ENCODE measurements at regions not wholly inside any gene's neighbourhood (a gene's known extent, or its start where the extent isn't known, plus 50 kb on each side); places are given as distances from the start of the nearest gene placed in this dataset.
"Not testable (repeated sequence)": the region's sequence is repeated elsewhere in the genome, so short reads cannot be mapped to it uniquely, and the experiment has no call there.

DNA sequence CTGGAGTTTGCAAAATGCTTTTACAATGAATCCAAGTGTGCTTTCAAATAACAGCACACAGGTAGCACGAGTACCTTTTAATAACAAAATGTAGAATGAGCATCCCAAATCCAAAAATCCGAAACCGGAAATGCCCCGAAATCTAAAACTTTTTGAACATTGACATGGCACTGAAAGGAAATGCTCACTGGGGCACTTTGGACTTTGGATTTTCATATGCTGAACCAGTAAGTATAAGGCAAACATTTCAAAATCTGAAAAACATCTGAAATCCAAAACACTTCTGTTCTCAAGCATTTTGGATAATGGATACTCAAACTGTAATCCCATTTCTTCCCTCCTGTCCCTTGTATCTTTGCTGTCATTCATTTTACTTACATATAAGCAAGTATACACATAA, 50.1 kb downstream of the GCNT4 start:
- no peak for DNase-seq

DNA sequence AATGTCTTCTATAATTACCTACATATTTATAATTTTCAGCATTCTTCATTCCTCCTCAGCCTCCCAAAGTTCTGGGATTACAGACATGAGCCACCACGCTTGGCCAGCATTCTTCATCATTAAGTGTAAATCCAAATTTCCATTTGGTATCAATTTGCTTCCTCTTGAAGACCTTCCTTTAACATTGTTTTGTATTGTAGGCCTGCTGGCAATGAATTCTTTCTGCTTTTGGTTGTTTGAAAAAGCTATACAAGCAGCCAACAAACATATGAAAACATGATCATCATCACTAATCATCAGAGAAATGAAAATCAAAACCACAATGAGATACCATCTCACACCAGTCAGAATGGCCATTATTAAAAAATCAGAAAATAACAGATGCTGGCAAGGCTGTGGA, 56.4 kb downstream of the GCNT4 start:
- no peak for DNase-seq

DNA sequence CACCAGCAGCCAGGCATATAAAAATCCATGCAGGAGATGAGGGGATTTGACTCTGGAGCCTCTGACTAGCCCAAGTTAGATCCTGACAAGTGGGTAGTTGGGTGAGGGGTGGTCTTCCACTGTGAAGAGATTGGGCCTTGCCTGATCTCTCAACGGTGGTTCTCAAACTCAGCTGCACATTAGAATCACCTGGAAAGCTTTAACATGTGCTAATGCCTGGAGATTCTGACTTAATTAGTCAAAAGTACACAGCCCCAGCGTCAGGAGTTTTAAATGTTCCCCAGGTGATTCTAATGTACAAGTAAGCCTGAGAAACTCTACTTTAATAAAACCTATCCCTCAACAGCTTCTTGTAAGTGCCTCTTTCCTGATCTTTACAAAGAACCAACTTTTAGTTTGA, 57.5 kb downstream of the GCNT4 start:
- no peak for DNase-seq

DNA sequence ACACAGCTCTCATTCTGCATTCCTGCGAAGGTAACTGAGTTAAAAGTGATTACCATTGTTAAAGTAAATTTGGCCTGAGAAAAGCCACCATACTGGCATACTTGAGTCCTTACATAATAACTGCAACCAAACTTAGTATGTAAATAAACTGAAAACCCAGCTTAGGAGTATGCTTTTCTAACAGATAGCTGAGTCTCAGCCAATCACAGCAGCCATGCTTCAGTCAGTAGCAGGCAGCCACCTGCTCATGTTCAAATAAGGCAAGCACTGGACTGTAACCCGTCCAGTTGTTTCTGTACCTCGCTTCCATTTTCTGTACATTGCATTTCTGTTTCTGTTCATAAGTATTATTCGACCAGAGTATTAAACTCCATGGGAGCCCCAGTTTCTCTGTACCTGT, 58.6 kb downstream of the GCNT4 start:
- DNase-seq: no peak

- no peak for DNase-seq
Observed at GRCh38 chr5:74992791-74993190, 59.6 kb downstream of the GCNT4 start.

GRCh38 chr5:74991522-74991921, 60.8 kb downstream of the GCNT4 start:
- no peak for DNase-seq

GRCh38 chr5:74990194-74990593, 62.2 kb downstream of the GCNT4 start:
- DNase-seq: no peak

GRCh38 chr5:74988273-74988983, 63.9 kb downstream of the GCNT4 start:
- DNase-seq: no peak

DNA sequence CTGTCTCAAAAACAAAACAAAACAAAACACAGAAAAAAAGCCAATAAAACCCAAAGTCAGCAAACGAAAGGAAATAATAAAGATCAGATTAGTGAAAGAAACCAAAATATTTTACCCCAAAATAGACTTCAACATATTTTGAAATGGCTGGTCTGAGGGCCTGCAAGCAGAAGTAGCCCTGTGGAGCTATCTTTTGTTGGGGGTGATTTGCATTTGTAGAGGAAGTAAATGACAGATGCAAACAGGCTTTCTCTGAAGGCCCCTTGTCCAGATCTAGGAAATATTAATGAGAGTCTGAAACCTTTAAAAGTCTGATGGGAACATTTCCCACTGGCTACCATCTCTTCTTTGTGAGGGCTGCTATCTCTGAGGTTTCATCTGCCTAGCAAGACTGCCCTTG, 74.0 kb downstream of the GCNT4 start:
- no peak for DNase-seq

- DNase-seq: no peak
Observed at GRCh38 chr5:74977471-74977870, 74.9 kb downstream of the GCNT4 start.

DNA sequence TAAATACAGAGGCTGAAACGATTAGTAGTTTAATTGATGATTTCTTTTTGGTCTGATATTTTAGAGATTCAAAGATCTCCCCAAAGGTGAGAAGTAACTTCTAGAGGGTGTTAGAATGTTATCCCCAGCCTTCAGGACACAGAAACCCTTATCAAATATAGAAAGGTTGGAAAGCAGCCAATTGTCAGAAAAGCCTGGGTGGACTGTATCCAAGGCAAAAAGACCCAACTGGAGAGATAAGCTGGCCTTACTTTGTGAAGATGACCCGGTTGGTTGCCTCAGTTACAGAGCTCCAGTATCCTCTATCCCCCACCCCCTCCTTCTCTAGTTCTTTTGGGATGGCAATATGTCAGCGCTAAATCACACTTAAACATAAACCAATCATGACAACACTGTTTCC, 75.7 kb downstream of the GCNT4 start:
- no peak for DNase-seq

DNA sequence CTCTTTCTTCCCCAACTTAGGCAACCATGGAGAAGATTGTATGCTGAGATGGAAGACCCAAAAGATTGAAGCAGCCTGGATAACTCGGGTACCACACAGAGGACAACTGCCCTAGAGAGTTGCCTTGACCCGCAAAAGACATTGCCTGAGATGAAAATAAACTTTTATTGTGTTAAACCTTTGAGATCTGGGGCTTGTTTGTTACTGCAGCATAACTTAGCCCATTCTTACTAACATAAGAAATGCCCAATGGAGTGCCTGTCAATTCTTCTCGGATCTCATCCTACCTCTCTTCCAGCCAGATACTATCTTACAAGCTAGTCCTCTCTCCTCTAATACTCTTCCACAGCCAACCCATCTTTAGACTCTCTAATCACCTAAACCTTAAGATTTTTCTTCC, 76.8 kb downstream of the GCNT4 start:
- DNase-seq: no peak

GRCh38 chr5:74974451-74975091, 77.8 kb downstream of the GCNT4 start:
- no peak for DNase-seq

DNA sequence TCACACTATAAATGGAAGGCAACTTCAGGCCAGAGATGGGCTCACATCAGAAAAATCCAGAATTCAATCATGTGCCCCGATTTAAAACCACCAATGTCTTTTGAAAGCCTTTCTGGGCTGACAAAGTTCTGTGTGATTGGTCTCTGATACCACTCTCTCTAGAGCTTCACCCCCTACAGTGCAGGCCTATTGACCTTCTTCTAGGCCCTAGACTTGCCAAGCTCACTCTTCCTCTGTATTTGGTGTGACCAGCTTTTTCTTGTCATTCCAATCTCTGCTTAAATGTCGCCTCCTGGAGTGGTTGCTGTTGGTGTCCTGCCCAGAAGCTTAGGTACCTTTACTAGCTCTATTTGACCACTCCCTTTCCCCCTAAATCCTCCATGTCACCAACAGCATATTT, 78.7 kb downstream of the GCNT4 start:
- no peak for DNase-seq

GRCh38 chr5:74971947-74972460, 80.4 kb downstream of the GCNT4 start:
- DNase-seq: no peak

DNA sequence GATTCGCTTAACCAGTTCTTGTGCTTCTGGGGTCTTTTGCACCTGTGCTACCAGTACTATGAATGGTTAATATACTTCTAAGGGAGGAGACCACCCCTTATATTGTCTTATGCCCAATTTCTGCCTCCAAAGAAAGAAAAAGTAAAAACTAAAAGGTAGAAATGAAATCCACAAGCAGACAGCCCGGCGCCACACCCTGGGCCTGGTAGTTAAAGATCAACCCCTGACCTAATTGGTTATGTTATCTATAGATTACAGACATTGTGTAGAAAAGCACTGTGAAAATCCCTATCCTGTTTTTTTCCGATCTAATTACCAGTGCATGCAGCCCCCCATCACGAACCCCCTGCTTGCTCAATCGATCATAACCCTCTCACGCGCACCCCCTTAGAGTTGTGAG, 81.5 kb downstream of the GCNT4 start:
- not testable (repeated sequence) for DNase-seq

GRCh38 chr5:74969726-74970125, 82.6 kb downstream of the GCNT4 start:
- no peak for DNase-seq

GRCh38 chr5:74966141-74967026, 86.0 kb downstream of the GCNT4 start:
- no peak for DNase-seq

GRCh38 chr5:74963407-74963806, 89.0 kb downstream of the GCNT4 start:
- DNase-seq: no peak

GRCh38 chr5:74957906-74958305, 91.7 kb upstream of the FAM169A start:
- DNase-seq: no peak

DNA sequence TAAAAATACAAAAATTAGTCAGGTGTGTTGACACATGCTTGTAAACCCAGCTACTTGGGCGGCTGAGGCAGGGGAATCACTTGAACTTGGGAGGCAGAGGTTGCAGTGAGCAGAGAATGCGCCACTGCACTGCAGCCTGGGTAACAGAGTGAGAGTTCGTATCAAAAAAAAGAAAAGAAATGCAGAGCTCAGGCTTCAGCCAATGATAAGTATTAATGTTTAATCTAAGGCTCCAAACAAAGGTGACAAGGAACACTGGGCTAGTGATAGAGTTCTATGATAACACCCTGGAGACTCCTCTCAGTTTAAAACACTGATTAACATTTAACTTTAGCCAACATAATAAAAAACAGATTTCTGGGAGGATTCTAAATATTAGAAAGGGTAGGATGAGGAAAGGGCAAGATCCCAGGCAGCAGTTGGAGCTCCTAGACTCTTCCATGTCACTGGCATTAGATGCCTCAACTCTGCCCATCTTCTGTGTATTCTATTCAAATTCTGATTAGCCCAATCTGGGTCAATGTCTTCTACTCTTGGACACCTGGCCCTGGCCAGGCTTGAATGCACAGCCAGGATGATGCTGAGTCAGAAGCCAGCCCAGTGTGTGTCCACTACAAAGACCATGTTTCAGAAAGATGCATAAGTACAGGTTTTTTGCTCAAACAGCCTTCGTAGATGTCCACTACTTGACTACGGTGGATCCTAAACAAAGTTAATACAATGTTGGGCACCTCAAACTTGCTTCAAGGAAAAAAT, 91.0 kb upstream of the FAM169A start:
- DNase-seq: no peak

GRCh38 chr5:74956278-74956677, 90.1 kb upstream of the FAM169A start:
- DNase-seq: no peak

DNA sequence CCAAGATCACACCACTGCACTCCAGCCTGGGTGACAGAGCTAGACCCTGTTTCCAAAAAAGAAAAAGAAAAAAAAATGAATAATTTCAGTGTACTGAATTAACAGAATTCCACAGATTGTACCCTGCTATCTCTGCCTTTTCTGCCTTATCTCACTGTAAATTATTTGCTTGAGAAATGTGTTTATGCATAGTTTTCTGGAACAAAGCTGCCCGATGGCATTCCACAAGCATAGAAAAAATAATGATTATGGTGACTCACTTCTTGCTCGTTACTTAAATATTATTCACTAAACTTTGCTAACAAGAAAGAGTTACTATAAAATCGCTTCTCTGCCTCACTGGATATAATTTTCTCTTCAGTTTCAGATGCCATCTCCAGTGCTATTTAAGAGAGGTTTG, 88.7 kb upstream of the FAM169A start:
- no peak for DNase-seq
